Renal pelvis (tissue), 1 donor: ENCODE measurements at regions not wholly inside any gene's neighbourhood (a gene's known extent, or its start where the extent isn't known, plus 50 kb on each side); places are given as distances from the start of the nearest gene placed in this dataset.
"Not testable (repeated sequence)": the region's sequence is repeated elsewhere in the genome, so short reads cannot be mapped to it uniquely, and the experiment has no call there.

Experiments used
- DNase-seq: peaks from one replicate; pipeline ENCODE4 v3.0.0-alpha.2; 2013

GRCh38 chr1:144516172-144516571, 54.7 kb upstream of the NBPF15 start:
- not testable (repeated sequence) for DNase-seq

DNA sequence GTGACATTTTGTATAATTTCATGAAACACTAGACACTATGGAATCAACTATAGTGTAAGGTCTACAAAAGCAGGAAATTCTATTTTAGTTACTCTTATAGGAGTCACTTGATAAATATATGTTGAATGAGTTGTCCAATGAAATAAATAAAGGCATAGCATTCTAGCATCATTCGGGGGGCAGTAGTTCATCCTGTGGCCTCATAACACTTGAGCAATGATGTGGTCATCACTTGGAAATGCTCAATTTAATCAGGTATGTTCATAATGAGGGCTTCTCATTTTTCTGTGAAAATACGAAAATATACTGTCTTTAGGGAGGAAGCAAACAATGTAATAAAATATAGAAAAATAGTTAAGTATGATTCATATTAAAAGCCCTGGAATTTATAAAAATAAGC, 55.4 kb upstream of the NBPF15 start:
- not testable (repeated sequence) for DNase-seq

DNA sequence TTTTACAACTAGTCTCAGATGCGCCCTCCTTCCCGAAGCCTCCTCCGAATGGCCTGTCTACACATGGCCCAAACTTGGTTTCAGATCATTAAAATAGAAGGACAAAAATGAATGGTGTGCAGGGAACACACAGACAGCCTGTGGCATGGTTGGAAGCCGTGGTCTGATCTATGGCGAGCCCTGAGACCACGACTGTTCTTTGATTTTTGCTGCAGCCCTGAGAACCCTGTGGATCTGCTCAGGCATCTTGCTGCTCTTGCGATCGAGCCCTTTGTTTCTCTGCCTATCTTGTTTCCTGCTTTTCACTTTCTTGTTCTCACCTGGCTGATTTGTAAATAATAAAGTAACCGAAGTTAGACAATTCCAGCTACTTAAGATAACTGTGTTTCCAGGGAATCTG, 57.0 kb upstream of the NBPF15 start:
- DNase-seq, result not testable (repeated sequence)

DNA sequence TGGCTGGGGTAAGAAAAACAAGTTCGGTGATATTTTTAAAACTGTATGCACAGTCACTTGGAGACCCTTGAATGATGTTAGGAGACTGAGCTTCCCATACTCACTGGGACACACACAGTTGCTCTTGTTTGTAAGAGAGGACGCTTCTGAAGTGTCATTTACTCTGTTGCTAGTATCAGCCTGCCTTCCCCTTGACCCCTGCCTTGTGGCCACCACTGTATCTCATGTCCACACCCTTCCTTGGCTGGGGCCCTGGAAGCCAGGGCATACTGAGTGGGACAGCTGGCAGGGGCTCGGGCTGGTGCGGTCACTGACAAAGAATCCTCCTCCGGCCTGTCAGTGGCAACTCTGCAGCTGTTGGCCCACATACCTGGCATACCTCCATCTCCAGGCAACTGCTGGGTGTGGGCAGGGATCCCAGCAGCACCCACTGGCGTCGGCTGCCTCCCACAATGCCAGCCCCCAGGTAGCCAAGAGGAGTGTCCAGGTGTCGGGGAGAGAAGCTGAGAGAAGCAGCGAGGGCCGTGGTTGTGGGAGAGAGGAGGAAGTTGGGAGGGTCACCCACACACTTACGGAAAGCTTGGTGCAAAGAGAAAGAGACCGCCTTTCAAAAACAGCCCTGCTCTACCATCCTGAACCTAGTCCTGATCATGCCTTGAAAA, 58.2 kb upstream of the NBPF15 start:
- DNase-seq, result not testable (repeated sequence)

DNA sequence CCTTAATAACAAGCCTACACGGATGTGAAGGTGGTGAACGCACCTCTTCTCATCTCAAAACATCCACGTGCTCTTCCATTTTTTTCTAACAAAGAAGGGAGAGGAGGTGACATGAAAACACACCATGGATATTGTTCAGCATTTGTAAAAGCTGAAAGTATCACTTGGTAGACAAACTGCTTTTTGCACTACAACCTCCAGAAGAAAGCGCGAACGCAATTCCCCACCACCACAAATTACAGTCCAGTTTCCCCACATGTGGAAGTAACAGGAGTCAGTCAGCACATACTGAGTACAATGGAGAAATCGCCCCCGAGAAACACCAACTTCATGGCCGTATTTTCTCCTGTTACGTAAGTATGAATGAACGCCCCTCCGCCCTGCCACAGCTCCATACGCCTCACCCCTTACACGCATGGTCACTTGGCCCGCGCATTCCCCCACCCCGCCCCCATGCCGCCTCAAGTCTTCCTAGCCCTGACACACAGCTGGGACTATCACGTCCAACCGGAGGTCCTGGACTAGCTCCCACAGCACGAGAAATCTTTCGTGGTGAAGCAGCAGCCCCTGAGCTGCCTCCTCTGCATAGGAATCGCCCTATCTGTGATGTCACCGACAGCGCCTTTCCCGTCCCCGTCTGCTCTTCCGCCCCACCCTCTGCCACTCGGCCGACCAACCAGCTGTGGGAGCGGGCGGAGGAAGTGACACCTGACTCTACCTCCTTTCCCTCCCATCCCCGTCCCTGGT, 62.4 kb upstream of the NBPF15 start:
- peak; percentile 26 for DNase-seq

- not testable (repeated sequence) for DNase-seq
Observed at GRCh38 chr1:144532156-144532607, 60.5 kb upstream of the PPIAL4F start.

DNA sequence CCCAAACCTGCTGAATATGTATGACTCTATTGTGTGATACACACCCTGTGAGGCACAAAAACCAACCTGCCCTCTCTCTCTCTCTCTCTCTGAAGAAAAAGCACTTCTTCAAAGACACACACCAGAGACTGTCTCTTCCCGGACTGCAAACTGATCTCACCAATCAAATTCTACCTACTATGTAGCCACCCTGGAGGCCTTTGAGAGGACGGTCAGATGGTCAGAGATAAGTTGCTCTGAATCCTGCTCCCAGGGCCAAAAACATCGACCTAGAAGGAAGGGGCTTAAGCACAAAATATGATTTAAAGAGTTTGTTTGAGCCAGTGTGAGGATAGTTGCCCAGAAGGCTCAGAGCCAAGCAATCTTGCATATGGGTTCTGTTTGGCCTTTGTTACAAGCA, 59.2 kb upstream of the PPIAL4F start:
- DNase-seq, result not testable (repeated sequence)

GRCh38 chr1:144534286-144534685, 58.4 kb upstream of the PPIAL4F start:
- not testable (repeated sequence) for DNase-seq

DNA sequence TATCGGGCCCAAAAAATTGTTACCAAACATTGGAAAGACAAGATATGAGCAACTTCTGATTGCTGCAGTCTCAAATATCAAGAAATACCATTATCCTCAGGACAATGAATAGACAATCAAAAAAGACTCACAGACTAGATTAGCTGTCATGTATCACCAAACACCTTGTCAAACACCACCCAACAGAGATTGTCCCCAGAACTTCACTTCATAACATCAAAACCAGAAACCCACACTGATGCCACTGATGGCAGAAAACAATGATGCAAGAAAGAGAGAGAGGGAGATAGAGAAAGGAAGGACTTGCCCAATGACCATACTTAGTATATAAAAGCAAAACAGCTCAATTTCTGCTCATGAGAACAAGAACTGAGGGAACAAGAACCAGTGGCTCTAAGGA, 56.0 kb upstream of the PPIAL4F start:
- DNase-seq, result not testable (repeated sequence)

DNA sequence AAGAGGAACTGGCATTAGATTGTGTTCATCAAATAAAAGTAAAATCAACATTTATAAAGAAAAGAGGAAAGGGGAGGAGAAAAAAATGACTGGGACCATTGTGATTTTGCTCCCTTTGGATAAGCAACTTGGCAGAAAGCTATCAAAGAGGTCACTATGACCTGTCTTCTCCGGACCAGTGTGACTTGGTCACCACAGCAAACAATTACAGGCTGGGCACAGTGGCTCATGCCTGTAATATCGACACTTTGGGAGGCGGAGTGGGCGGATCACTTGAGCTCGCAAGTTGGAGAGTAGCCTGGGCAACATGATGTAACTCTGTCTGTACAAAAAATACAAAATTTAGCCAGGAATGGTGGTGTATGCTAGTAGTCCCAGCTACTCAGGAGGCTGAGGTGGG, 55.5 kb upstream of the PPIAL4F start:
- not testable (repeated sequence) for DNase-seq

DNA sequence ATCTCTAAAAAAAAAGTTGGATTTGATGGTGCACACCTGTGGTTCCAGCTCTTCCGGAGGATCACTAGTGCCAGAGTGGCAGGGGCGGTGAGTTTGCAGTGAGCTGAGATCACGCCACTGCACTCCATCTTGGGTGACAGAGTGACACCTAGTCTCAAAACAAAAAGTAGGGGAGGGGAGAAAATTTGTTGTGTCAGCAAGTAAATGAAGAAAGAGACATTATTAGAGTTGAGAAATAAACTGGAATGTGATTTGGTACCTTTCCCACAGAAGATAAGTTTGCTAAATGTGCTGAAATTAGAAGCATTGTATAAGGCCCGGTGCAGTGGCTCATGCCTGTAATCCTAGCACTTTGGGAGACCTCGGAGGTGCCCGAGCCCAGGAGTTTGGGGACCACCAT, 54.0 kb upstream of the PPIAL4F start:
- DNase-seq, result not testable (repeated sequence)

GRCh38 chr1:144539191-144539960, 53.3 kb upstream of the PPIAL4F start:
- DNase-seq, result not testable (repeated sequence)
